ENCODE measurements at regions not wholly inside any gene's neighbourhood (a gene's known extent, or its start where the extent isn't known, plus 50 kb on each side); places are given as distances from the start of the nearest gene placed in this dataset.

GRCh38 chr2:38180754-38181153 lies 104.8 kb upstream of the CYP1B1 start:
- Mint-ChIP-seq H3K9me3 (ENCODE audit: insufficient read depth) (no peaks in the 10 kb centered on the region), H3K27me3 (ENCODE audit: low read depth) (peaks cover 50% of the 10 kb centered on the region), H3K27ac (no peak overlapping the region), H3K4me3 (no peak overlapping the region), H3K36me3 (ENCODE audit: low read depth) (no peaks in the 10 kb centered on the region), H3K4me1 (ENCODE audit: low read depth) (peaks cover 25% of the 10 kb centered on the region)
- no peak for ATAC-seq
- ChIA-PET POLR2A (no interaction called here), CTCF (no interaction called here)
- DNase-seq, result no peak

- DNase-seq, result no peak
- ChIA-PET CTCF (interaction anchor here (1.2 kb wide), 1 partner anchor 96 kb away, joined by 3 read pairs; no protein-coding TSS in a partner anchor), POLR2A (no interaction called here)
- no peaks in the 10 kb centered on the region for H3K36me3 Mint-ChIP-seq (ENCODE audit: low read depth)
- H3K27ac Mint-ChIP-seq, result no peak overlapping the region
- peaks cover 58% of the 10 kb centered on the region for H3K27me3 Mint-ChIP-seq (ENCODE audit: low read depth)
- H3K9me3 Mint-ChIP-seq (ENCODE audit: insufficient read depth), result no peaks in the 10 kb centered on the region
- no peak for ATAC-seq
- no peak overlapping the region for H3K4me3 Mint-ChIP-seq
- peaks cover 6% of the 10 kb centered on the region for H3K4me1 Mint-ChIP-seq (ENCODE audit: low read depth)
Measured at GRCh38 chr2:38178556-38179419, 102.8 kb upstream of the CYP1B1 start.

GRCh38 chr2:38178119-38178518 lies 102.2 kb upstream of the CYP1B1 start:
- Mint-ChIP-seq H3K4me3 (no peak overlapping the region), H3K9me3 (ENCODE audit: insufficient read depth) (no peaks in the 10 kb centered on the region), H3K27me3 (ENCODE audit: low read depth) (peaks cover 56% of the 10 kb centered on the region), H3K27ac (no peak overlapping the region), H3K36me3 (ENCODE audit: low read depth) (no peaks in the 10 kb centered on the region), H3K4me1 (ENCODE audit: low read depth) (peaks cover 6% of the 10 kb centered on the region)
- DNase-seq (no peak), ATAC-seq (no peak)
- CTCF ChIA-PET, result no interaction called here
- POLR2A ChIA-PET, result no interaction called here

GRCh38 chr2:38176619-38177021 lies 100.7 kb upstream of the CYP1B1 start:
- no peak for ATAC-seq
- H3K27ac Mint-ChIP-seq, result no peak overlapping the region
- H3K9me3 Mint-ChIP-seq (ENCODE audit: insufficient read depth), result no peaks in the 10 kb centered on the region
- no peaks in the 10 kb centered on the region for H3K36me3 Mint-ChIP-seq (ENCODE audit: low read depth)
- H3K4me3 Mint-ChIP-seq, result no peak overlapping the region
- H3K27me3 Mint-ChIP-seq (ENCODE audit: low read depth), result peaks cover 54% of the 10 kb centered on the region
- CTCF ChIA-PET, result no interaction called here
- POLR2A ChIA-PET, result no interaction called here
- no peak for DNase-seq
- H3K4me1 Mint-ChIP-seq (ENCODE audit: low read depth), result peaks cover 6% of the 10 kb centered on the region

GRCh38 chr2:38174646-38175423 lies 98.9 kb upstream of the CYP1B1 start:
- H3K4me1 Mint-ChIP-seq (ENCODE audit: low read depth), result peaks cover 6% of the 10 kb centered on the region
- H3K36me3 Mint-ChIP-seq (ENCODE audit: low read depth), result no peaks in the 10 kb centered on the region
- ATAC-seq (no peak), DNase-seq (no peak)
- H3K4me3 Mint-ChIP-seq, result no peak overlapping the region
- H3K27me3 Mint-ChIP-seq (ENCODE audit: low read depth), result peaks cover 52% of the 10 kb centered on the region
- POLR2A ChIA-PET, result no interaction called here
- no peak overlapping the region for H3K27ac Mint-ChIP-seq
- CTCF ChIA-PET, result interaction anchor here (0.8 to 1.3 kb wide), 3 partner anchors 17 to 59 kb away, joined by 3 to 4 read pairs (median 3); no protein-coding TSS in a partner anchor
- no peaks in the 10 kb centered on the region for H3K9me3 Mint-ChIP-seq (ENCODE audit: insufficient read depth)

- ChIA-PET POLR2A (no interaction called here), CTCF (interaction anchor here (0.8 to 1.3 kb wide), 3 partner anchors 18 to 58 kb away, joined by 3 to 4 read pairs (median 3); no protein-coding TSS in a partner anchor)
- DNase-seq (no peak), ATAC-seq (no peak)
- Mint-ChIP-seq H3K27me3 (ENCODE audit: low read depth) (peaks cover 53% of the 10 kb centered on the region), H3K27ac (no peak overlapping the region), H3K9me3 (ENCODE audit: insufficient read depth) (no peaks in the 10 kb centered on the region), H3K4me1 (ENCODE audit: low read depth) (peaks cover 6% of the 10 kb centered on the region), H3K4me3 (no peak overlapping the region), H3K36me3 (ENCODE audit: low read depth) (no peaks in the 10 kb centered on the region)
Measured at GRCh38 chr2:38174131-38174530, 98.2 kb upstream of the CYP1B1 start.

- Mint-ChIP-seq H3K27ac (no peak overlapping the region), H3K27me3 (ENCODE audit: low read depth) (peaks cover 49% of the 10 kb centered on the region), H3K9me3 (ENCODE audit: insufficient read depth) (no peaks in the 10 kb centered on the region), H3K4me1 (ENCODE audit: low read depth) (peaks cover 10% of the 10 kb centered on the region), H3K36me3 (ENCODE audit: low read depth) (no peaks in the 10 kb centered on the region), H3K4me3 (no peak overlapping the region)
- DNase-seq (no peak), ATAC-seq (no peak)
- ChIA-PET CTCF (interaction anchor here (1.0 to 1.3 kb wide), 2 partner anchors 18 to 58 kb away, joined by 3 to 4 read pairs; no protein-coding TSS in a partner anchor), POLR2A (no interaction called here)
Measured at GRCh38 chr2:38173683-38174082, 97.7 kb upstream of the CYP1B1 start.

- Mint-ChIP-seq H3K36me3 (ENCODE audit: low read depth) (no peaks in the 10 kb centered on the region), H3K27me3 (ENCODE audit: low read depth) (peaks cover 40% of the 10 kb centered on the region), H3K4me1 (ENCODE audit: low read depth) (peaks cover 4% of the 10 kb centered on the region), H3K27ac (no peak overlapping the region), H3K4me3 (no peak overlapping the region), H3K9me3 (ENCODE audit: insufficient read depth) (no peaks in the 10 kb centered on the region)
- ATAC-seq (no peak), DNase-seq (no peak)
- POLR2A ChIA-PET, result no interaction called here
- CTCF ChIA-PET, result interaction anchor here (0.7 kb wide), 1 partner anchor 95 kb away, joined by 3 read pairs; no protein-coding TSS in a partner anchor
Measured at GRCh38 chr2:38171208-38171855, 95.4 kb upstream of the CYP1B1 start.

- ChIA-PET CTCF (interaction anchor here (0.7 kb wide), 1 partner anchor 94 kb away, joined by 3 read pairs; no protein-coding TSS in a partner anchor), POLR2A (no interaction called here)
- peaks cover 4% of the 10 kb centered on the region for H3K4me1 Mint-ChIP-seq (ENCODE audit: low read depth)
- H3K27me3 Mint-ChIP-seq (ENCODE audit: low read depth), result peaks cover 40% of the 10 kb centered on the region
- H3K9me3 Mint-ChIP-seq (ENCODE audit: insufficient read depth), result no peaks in the 10 kb centered on the region
- no peak for ATAC-seq
- H3K36me3 Mint-ChIP-seq (ENCODE audit: low read depth), result no peaks in the 10 kb centered on the region
- H3K4me3 Mint-ChIP-seq, result no peak overlapping the region
- no peak for DNase-seq
- no peak overlapping the region for H3K27ac Mint-ChIP-seq
Measured at GRCh38 chr2:38170733-38171132, 94.8 kb upstream of the CYP1B1 start.

- Mint-ChIP-seq H3K4me3 (no peak overlapping the region), H3K9me3 (ENCODE audit: insufficient read depth) (no peaks in the 10 kb centered on the region), H3K4me1 (ENCODE audit: low read depth) (peaks cover 4% of the 10 kb centered on the region), H3K27ac (no peak overlapping the region), H3K36me3 (ENCODE audit: low read depth) (no peaks in the 10 kb centered on the region), H3K27me3 (ENCODE audit: low read depth) (peaks cover 36% of the 10 kb centered on the region)
- ChIA-PET POLR2A (no interaction called here), CTCF (no interaction called here)
- DNase-seq (no peak), ATAC-seq (no peak)
Measured at GRCh38 chr2:38170067-38170466, 94.1 kb upstream of the CYP1B1 start.

- ChIA-PET CTCF (no interaction called here), POLR2A (no interaction called here)
- Mint-ChIP-seq H3K27ac (no peak overlapping the region), H3K9me3 (ENCODE audit: insufficient read depth) (no peaks in the 10 kb centered on the region), H3K27me3 (ENCODE audit: low read depth) (peaks cover 38% of the 10 kb centered on the region), H3K36me3 (ENCODE audit: low read depth) (no peaks in the 10 kb centered on the region), H3K4me3 (no peak overlapping the region), H3K4me1 (ENCODE audit: low read depth) (peaks cover 4% of the 10 kb centered on the region)
- DNase-seq, result no peak
- ATAC-seq, result no peak
Measured at GRCh38 chr2:38168710-38169480, 92.9 kb upstream of the CYP1B1 start.

All from activated CD8-positive, alpha-beta T cell treated with anti-CD3 and anti-CD28 coated beads, Interleukin-2, amount 10 ng/mL, durations not matched to agents 7 days and 5 days (primary cell).